DND-41 (cell line): ENCODE measurements at regions not wholly inside any gene's neighbourhood (a gene's known extent, or its start where the extent isn't known, plus 50 kb on each side); places are given as distances from the start of the nearest gene placed in this dataset.

Source experiments
- CTCF ChIP-seq: IDR thresholded peaks from 2 replicates; pipeline ENCODE4 v1.5.1; 2012; ENCODE audit warnings: borderline replicate concordance, low read length, moderate library complexity, mild to moderate bottlenecking; ENCODE audit not compliant: poor library complexity, severe bottlenecking; ENCODE audit errors: extremely low read depth
- EZH2 ChIP-seq: IDR thresholded peaks from 3 replicates; pipeline ENCODE4 v1.6.1; 2012; ENCODE audit warnings: borderline replicate concordance, low read depth, mild to moderate bottlenecking, moderate library complexity, low read length, inconsistent platforms; ENCODE audit not compliant: severe bottlenecking

- no peak for TF ChIP-seq CTCF
- TF ChIP-seq EZH2: no peak
Measured at GRCh38 chr2:35172687-35173086, 1182.9 kb upstream of the CRIM1 start.
